ENCODE measurements at regions not wholly inside any gene's neighbourhood (a gene's known extent, or its start where the extent isn't known, plus 50 kb on each side); places are given as distances from the start of the nearest gene placed in this dataset.
"Not testable (repeated sequence)": the region's sequence is repeated elsewhere in the genome, so short reads cannot be mapped to it uniquely, and the experiment has no call there.

DNA sequence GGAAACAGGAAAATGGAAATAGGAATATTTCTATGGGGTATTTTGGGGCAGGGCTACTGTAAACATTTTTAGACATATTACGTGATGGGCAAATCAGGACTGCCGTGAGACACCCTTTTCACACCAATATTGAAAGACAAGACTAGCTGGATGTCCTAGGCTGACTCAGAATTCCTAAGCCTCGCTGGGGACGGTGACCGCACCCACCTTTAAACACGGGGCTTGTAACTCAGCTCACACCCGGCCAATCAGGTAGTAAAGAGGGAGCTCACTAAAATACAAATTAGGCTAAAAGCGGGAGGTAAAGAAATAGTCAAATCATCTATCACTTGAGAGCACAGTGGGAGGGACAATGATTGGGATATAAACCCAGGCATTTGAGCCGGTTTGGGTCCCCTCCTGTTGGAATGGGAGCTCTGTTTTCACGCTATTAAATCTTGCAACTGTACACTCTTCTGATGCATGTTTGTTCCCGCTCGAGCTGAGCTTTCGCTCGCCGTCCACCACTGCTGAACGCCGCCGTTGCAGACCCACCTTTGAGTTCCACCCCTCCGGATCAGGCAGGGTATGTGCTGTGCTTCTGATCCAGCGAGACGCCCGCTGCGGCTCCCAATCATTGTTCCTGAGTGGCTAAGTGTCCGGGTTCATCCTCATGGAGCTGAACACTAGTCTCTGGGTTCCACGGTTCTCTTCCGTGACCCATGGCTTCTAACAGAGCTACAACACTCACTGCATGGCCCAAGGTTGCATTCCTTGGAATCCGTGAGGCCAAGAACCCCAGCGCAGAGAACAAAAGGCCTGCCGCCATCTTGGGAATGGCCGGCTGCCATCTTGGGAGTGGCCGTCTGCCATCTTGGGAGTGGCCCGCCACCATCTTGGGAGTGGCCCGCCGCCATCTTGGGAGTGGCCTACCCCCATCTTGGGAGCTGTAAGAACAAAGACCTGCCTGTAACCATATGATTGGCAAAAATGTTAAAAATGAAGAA lies 152.6 kb downstream of the CRLF2 start:
- TF ChIP-seq EZH2 (IDR thresholded peaks at IDR 0.05; ENCODE audit: borderline replicate concordance, insufficient read depth, low read depth, low read length, poor library complexity, severe bottlenecking) (no peak), CTCF (IDR thresholded peaks at IDR 0.05) (no peak)
- Mint-ChIP-seq H3K27me3 (no peaks in the 10 kb centered on the region), H3K4me1 (no peaks in the 10 kb centered on the region), H3K4me3 (no peak overlapping the region), H3K9me3 (ENCODE audit: insufficient read depth) (peaks cover 5% of the 10 kb centered on the region), H3K27ac (no peak overlapping the region)
- Histone ChIP-seq H3K27me3 (replicated peaks in 1 of 4; ENCODE audit: control extremely low read depth in 1 of 4, control insufficient read depth in 3 of 4, insufficient read depth in 4 of 4, low read length in 3 of 4) (no peaks in the 10 kb centered on the region), H3K79me2 (ENCODE audit: control insufficient read depth, insufficient read depth, low read length) (no peaks in the 10 kb centered on the region), H3K4me2 (replicated peaks; ENCODE audit: low read depth, low read length, poor library complexity, severe bottlenecking) (no peak overlapping the region), H4K20me1 (ENCODE audit: control insufficient read depth, insufficient read depth, low read length, poor library complexity, severe bottlenecking) (no peaks in the 10 kb centered on the region), H3K4me1 (ENCODE audit: control insufficient read depth in 2 of 2, insufficient read depth in 2 of 2, low read length in 2 of 2) (no peaks in the 10 kb centered on the region), H2AFZ (ENCODE audit: insufficient read depth, low read depth, low read length, poor library complexity, severe bottlenecking) (no peak overlapping the region), H3K9me3 (ENCODE audit: control extremely low read depth in 1 of 3, control insufficient read depth in 2 of 3, insufficient read depth in 1 of 3, low read length in 2 of 3) (peaks cover 0 to 34% (median 0%) of the 10 kb centered on the region in 3 donors), H3K36me3 (replicated peaks in 1 of 2; ENCODE audit: control extremely low read depth in 1 of 2, control insufficient read depth in 1 of 2, extremely low read depth in 1 of 2, insufficient read depth in 2 of 2, low read length in 1 of 2) (no peaks in the 10 kb centered on the region), H3K9ac (ENCODE audit: low read length) (no peak overlapping the region), H3K4me3 (ENCODE audit: control extremely low read depth in 1 of 5, extremely low read depth in 1 of 5, insufficient read depth in 1 of 5, low read depth in 2 of 5, low read length in 4 of 5) (no peak overlapping the region), H3K27ac (ENCODE audit: low read length in 2 of 2) (no peak overlapping the region)
- DNase-seq (no peak), ATAC-seq (ENCODE audit: low read depth) (no peak)
- WGBS (ENCODE audit: insufficient coverage), result 90% methylated on average over 27 of the region's 34 CpGs
- CTCF ChIA-PET, result no interaction called here
- POLR2A ChIA-PET, result no interaction called here
- intact Hi-C loops (cut with micrococcal nuclease), result no loop called here

- POLR2A ChIA-PET; H3K4me1 Mint-ChIP-seq; H3K9ac ChIP-seq (ENCODE audit: low read length); H3K27me3 Mint-ChIP-seq; H3K4me2 ChIP-seq (replicated peaks; ENCODE audit: low read depth, low read length, poor library complexity, severe bottlenecking); DNase-seq; H3K36me3 ChIP-seq (replicated peaks in 1 of 2; ENCODE audit: control extremely low read depth in 1 of 2, control insufficient read depth in 1 of 2, extremely low read depth in 1 of 2, insufficient read depth in 2 of 2, low read length in 1 of 2); H3K79me2 ChIP-seq (ENCODE audit: control insufficient read depth, insufficient read depth, low read length); H3K4me3 ChIP-seq (ENCODE audit: control extremely low read depth in 1 of 5, extremely low read depth in 1 of 5, insufficient read depth in 1 of 5, low read depth in 2 of 5, low read length in 4 of 5); H2AFZ ChIP-seq (ENCODE audit: insufficient read depth, low read depth, low read length, poor library complexity, severe bottlenecking); H3K27ac Mint-ChIP-seq; intact Hi-C loops (cut with micrococcal nuclease); H3K4me3 Mint-ChIP-seq; H3K27ac ChIP-seq (ENCODE audit: low read length in 2 of 2); ATAC-seq (ENCODE audit: low read depth); CTCF ChIA-PET; H3K27me3 ChIP-seq (replicated peaks in 1 of 4; ENCODE audit: control extremely low read depth in 1 of 4, control insufficient read depth in 3 of 4, insufficient read depth in 4 of 4, low read length in 3 of 4); H3K4me1 ChIP-seq (ENCODE audit: control insufficient read depth in 2 of 2, insufficient read depth in 2 of 2, low read length in 2 of 2); H4K20me1 ChIP-seq (ENCODE audit: control insufficient read depth, insufficient read depth, low read length, poor library complexity, severe bottlenecking): not testable (repeated sequence)
- H3K9me3 ChIP-seq (ENCODE audit: control extremely low read depth in 1 of 3, control insufficient read depth in 2 of 3, insufficient read depth in 1 of 3, low read length in 2 of 3), result peaks cover 0 to 25% (median 11%) of the 10 kb centered on the region in 3 donors
- 90% methylated on average over 1 of the region's 2 CpGs for WGBS (ENCODE audit: insufficient coverage)
- H3K9me3 Mint-ChIP-seq (ENCODE audit: insufficient read depth), result peaks cover 13% of the 10 kb centered on the region
Observed at GRCh38 chrX:1053600-1053999, 158.8 kb downstream of the CRLF2 start.
